GM23338 (cell line): ENCODE measurements at regions not wholly inside any gene's neighbourhood (a gene's known extent, or its start where the extent isn't known, plus 50 kb on each side); places are given as distances from the start of the nearest gene placed in this dataset.

Source experiments
- ETS1 ChIP-seq: IDR thresholded peaks from 2 replicates; pipeline ENCODE4 v1.6.1; 2016; ENCODE audit warnings: antibody characterized with exemption
- EZH2 ChIP-seq: fragments of 200-600 bp; sonication (generic); IDR thresholded peaks from one replicate; pipeline ENCODE4 v1.8.0; 2017; ENCODE audit warnings: antibody characterized with exemption, mild to moderate bottlenecking, low read depth; ENCODE audit not compliant: unreplicated experiment
- EZH2phosphoT487 ChIP-seq: fragments of 200-600 bp; sonication (generic); IDR thresholded peaks from one replicate; pipeline ENCODE4 v1.8.1; 2018; ENCODE audit warnings: antibody characterized with exemption; ENCODE audit not compliant: unreplicated experiment
- JUNB ChIP-seq: IDR thresholded peaks from one replicate; pipeline ENCODE4 v1.6.1; 2016; ENCODE audit warnings: antibody characterized with exemption; ENCODE audit not compliant: unreplicated experiment
- POLR2AphosphoS5 ChIP-seq: IDR thresholded peaks from 2 replicates; pipeline ENCODE4 v1.6.1; 2016; ENCODE audit warnings: antibody characterized with exemption, low read depth
- REST ChIP-seq: IDR thresholded peaks from one replicate; pipeline ENCODE4 v1.6.1; 2018; ENCODE audit warnings: antibody characterized with exemption; ENCODE audit not compliant: unreplicated experiment
- TF ChIP-seq, protein P1 (sequence below), 2 experiments: fragments of 200-600 bp in 1 of 2; sonication (generic) in 1 of 2; conservative IDR thresholded peaks; 2 replicates each; pipeline versions ENCODE4 v1.5.1 to v1.6.1; 2016 to 2017; ENCODE audit warnings: antibody characterized with exemption in 2 of 2, low read depth in 2 of 2, mild to moderate bottlenecking in 2 of 2, moderate library complexity in 1 of 2

DNA sequence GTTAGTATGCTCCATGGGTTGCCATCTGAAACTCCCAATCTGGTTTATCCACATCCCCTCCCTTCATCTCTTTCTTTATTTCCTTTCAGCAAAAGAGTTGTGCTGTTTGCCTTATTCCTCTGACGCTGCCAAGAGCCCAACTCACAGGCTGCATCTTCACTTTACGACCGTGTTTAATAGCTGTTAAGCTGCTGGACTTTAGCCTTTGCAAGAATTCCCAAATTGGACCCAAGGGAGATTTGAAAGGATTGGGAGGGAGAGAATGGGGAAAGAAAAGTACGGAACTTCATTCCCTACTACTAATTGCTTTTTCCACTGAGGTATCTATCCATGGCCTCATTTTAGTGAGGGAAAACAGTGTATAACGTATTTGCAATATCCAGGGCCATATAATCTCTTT lies 263.4 kb upstream of the MEIS1 start:
- TF ChIP-seq, protein P1, sequence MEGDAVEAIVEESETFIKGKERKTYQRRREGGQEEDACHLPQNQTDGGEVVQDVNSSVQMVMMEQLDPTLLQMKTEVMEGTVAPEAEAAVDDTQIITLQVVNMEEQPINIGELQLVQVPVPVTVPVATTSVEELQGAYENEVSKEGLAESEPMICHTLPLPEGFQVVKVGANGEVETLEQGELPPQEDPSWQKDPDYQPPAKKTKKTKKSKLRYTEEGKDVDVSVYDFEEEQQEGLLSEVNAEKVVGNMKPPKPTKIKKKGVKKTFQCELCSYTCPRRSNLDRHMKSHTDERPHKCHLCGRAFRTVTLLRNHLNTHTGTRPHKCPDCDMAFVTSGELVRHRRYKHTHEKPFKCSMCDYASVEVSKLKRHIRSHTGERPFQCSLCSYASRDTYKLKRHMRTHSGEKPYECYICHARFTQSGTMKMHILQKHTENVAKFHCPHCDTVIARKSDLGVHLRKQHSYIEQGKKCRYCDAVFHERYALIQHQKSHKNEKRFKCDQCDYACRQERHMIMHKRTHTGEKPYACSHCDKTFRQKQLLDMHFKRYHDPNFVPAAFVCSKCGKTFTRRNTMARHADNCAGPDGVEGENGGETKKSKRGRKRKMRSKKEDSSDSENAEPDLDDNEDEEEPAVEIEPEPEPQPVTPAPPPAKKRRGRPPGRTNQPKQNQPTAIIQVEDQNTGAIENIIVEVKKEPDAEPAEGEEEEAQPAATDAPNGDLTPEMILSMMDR (conservative IDR thresholded peaks at IDR 0.05; ENCODE audit: low read depth in 2 of 2), result no peak
- TF ChIP-seq EZH2phosphoT487, result no peak
- TF ChIP-seq REST, result no peak
- TF ChIP-seq POLR2AphosphoS5, result no peak
- no peak for TF ChIP-seq JUNB
- no peak for TF ChIP-seq EZH2
- no peak for TF ChIP-seq ETS1
